HG02798 (cell line): ENCODE measurements at regions not wholly inside any gene's neighbourhood (a gene's known extent, or its start where the extent isn't known, plus 50 kb on each side); places are given as distances from the start of the nearest gene placed in this dataset.

ENCODE experiments used
- ATAC-seq: cut with Tn5 transposase; IDR thresholded peaks from one replicate; pipeline ENCODE4 v1.9.1; 2021; ENCODE audit warnings: mild to moderate bottlenecking; ENCODE audit not compliant: unreplicated experiment, poor library complexity

DNA sequence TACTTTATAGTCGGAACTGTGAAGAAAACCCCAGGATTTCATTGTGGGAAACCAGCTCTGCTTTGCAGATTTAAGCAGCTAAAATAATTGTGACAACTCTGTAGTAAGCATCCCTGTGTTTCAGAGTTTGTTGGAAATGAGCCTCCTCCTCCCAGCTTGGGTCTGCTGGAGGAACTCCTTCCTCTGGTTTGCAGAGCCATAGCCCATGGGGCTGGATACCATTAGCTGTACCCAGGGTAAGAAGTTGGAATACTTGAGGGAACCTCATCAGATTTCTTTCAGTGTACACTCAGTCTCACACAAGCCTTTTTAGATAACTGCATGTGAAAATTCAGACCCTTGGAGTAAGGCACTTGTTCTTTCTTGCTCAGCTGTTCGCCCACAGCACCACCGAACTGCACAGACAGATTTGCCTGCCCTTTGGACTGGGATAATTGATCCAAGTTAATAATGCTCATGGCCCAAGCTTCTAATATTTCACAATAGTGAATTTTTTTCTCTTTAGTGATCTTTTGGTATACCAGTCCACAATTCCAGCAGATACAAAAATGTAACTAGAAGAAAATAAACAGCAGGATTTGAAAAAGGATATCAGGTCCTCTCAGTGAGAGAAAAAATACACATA is 467.4 kb upstream of the FZD8 start:
- no peak for ATAC-seq

- ATAC-seq: no peak
Observed at GRCh38 chr10:36097696-36098095, 455.6 kb upstream of the FZD8 start.

DNA sequence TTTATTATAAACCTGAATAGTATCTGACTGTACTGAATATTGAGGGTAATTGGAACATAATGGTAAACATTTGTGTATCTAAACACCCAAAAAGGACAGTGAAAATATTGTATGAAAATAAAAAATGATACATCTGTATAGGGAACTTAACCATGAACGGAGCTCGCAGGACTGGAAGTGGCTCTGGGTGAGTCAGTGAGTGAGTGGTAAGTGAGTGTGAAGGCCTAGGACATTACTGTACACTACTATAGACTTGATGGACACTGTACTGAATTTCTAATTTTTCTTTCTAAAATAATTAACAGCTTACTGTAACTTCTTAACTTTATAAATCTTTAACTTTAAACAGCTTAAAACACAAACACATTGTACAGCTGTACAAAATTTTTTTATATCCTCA is 454.5 kb upstream of the FZD8 start:
- no peak for ATAC-seq

- no peak for ATAC-seq
Observed at GRCh38 chr10:36094096-36094495, 452.0 kb upstream of the FZD8 start.

- ATAC-seq: no peak
Observed at GRCh38 chr10:36092116-36092515, 450.0 kb upstream of the FZD8 start.

DNA sequence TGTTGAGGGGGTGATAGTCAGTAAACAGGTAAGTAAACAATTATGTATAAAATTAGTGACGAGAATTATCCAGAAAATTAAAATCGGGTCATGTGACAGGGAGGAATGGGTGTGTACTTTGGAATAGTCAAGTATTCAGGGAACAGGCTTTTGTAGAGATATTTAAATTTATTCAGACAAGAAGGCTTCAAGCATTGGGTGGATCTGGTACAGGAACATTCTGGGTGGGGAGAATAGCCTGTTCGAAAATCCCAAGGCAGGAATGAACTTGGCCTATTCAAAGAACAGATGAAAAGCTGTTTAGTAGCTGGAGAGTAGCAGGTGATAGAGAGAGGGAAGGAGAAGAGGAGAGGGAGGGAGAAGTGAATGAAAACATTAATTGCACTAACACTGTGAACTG is 448.9 kb upstream of the FZD8 start:
- ATAC-seq: no peak

GRCh38 chr10:36089790-36090440 is 447.8 kb upstream of the FZD8 start:
- no peak for ATAC-seq

DNA sequence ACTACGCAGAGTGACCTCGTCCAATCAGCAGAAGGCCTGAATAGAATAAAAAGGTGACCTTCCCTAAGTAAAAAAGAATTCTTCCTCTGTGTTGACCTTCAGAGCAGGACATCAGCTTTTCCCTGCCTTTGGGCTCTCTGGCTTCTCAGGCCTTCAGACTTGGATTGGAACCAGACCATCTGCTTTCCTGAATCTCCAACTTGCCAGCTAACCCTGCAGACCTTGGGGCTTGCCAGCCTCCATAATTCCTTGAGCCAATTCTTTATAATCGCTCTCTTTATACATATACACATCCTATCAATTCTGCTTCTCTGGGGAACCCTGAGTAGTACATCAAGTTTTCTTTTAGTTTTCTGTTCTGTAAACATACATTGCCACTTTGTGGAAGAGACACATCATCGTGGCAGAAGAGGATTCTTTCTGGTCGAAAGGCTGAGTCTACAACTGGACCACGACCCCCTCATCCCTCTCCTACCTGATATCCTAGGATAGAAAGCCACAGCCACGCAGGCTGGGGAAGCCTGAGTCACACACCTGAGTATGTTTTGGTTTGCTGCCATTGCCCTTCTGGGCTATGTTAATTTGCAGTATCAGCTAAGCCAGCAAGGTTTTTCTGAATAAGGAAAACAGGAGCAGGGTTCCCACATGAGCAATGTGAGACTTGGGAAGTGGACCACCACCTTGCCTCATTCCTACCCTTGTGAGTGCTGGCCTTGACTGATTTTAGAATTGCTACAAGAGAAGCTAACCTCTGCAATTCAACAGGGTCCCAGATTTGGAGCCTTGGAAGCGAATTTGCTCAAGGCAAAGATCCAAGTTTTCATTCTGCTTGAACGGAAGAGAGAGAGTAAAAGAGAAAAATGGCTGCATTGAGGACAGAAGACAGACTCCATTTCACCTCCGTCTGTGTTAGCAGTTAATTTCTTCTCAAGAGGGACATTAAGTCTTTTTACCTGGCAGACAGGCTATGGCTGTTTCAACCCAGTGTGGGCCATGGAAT is 445.2 kb upstream of the FZD8 start:
- no peak for ATAC-seq

DNA sequence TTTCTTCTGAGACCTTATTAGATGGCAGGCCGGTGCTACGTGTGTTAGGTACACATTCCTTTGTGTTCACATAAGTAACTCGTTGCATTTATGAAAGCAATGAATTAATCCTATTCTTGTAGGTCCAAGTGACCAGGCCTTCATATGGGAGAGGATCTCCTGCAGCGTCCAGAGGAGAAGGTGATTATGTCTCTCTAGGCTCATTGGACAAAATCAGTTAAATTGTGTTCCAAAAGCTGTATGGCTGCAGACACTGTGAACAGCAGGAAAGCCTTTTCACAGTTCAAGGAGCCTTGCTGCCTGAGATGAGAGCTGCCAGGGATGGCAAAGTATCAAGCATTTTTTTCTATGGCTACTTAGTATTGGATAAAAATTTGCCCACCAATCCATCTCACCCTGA is 433.1 kb upstream of the FZD8 start:
- no peak for ATAC-seq

DNA sequence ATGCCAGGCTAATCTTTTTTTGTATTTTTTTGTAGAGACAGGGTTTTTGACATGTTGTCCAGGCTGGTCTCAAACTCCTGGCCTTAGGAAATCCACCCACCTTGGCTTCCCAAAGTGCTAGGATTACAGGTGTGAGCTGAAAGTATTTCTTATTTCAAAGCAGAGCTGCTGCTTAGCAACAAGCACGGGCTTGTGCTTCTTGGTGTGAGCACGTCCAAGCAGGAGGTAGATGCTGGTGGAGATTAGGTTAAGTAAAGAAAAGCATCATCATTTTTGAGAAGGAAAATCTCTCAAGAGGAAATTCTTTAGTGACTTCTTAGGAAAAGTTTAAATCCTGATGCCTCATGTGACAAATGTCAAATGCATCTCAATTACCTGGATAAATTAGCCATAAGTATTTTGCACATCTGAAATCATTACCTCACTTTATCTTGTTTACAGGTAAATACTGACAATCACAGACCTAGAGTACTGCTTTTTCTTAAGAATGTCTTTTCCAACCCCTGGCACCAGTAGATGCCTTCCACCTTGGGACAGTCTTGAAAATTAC is 431.8 kb upstream of the FZD8 start:
- no peak for ATAC-seq

DNA sequence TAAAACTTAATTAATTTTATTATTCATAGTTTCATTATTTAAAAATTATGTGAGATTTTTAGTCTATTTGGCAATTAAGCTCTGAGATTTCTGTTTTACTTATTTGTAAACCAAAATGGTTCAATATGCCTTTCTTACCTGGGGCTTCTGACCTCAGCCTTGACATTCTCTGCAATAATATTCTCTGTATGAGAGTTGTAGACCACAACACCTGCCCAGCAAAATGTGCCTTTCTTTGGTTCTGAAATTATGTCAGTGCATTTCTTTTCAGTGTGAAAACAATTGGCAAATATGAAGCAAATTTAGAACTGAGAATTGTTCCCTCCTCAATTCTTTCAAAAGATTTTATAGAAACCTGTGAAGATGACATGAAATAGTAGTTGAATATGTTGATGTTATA is 426.4 kb upstream of the FZD8 start:
- no peak for ATAC-seq

GRCh38 chr10:36067748-36068147 is 425.7 kb upstream of the FZD8 start:
- ATAC-seq: no peak

DNA sequence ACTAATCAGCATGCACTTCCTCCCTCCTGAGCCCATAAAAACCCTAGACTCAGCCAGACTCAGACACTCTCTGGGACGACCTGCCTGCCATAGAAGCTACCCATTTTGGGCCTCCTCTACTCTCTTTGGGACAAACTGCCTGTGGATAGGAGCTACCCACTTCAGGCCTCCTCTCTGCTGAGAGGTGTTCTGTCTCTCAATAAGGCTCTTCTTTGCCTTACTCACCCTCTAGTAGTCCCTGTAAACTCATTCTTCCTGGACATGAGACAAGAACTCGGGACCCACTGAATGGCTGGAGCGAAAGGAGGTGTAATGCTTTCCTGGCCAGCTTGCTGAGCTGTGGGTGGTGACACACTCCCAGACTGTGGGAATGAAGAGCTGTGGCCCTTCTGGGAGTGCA is 424.8 kb upstream of the FZD8 start:
- no peak for ATAC-seq

DNA sequence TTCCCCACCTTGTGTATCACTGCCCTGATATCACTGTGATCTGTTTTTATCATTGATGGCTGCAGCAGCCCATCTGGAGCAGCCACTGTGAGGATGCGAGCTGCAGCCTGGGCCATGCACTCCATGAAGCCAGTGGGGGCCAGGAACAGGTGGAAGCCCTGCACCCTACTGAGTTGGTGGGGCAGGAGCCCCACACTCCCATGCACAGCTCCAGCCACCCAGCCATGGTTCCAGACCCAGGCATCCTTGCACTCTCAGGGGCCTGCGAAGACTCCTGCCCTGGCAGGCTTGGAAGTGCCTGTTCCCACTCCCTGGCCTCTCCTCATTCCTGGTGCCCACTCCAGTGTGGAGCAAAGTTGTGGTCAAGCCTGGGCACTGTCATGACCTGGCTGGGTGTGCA is 424.0 kb upstream of the FZD8 start:
- no peak for ATAC-seq

GRCh38 chr10:36063396-36063795 is 421.3 kb upstream of the FZD8 start:
- ATAC-seq: no peak

DNA sequence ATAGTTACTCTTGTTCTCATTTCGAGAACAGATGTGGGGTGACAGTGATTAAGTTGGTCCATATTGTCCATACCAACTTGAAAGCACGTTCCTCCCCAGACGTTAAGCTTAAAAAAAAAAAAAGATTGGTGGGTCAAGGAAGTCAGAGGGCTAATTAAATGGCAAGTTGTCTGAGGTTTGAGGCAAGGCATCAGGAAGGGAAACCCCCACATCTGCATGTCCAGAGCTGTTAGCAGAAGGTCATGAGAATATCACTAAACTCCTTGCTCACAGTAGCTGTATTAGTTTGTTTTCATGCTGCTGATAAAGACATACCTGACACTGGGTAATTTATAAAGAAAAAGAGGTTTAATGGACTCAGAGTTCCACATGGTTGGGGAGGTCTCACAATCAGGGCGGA is 415.6 kb upstream of the FZD8 start:
- ATAC-seq: no peak

GRCh38 chr10:36057180-36057579 is 415.1 kb upstream of the FZD8 start:
- ATAC-seq: no peak

GRCh38 chr10:36053775-36054174 is 411.7 kb upstream of the FZD8 start:
- ATAC-seq: no peak

DNA sequence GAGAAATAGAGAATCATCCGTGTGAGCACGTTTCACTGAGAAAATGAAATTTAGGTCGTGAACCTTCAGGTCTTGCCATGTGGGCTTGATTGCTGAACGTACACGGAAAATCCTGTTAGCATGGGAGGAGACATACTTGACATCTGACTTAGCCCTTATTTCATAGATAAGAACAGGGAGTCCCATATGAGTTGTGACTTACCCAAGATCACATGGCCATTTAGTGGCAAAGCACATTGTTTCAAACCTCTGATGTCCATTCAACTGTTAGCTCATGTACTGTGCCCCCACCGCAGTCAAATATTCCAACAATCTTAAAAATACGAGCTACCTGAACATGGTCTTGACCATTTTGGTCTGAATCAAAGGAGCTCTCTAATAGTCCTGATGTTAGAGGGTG is 411.2 kb upstream of the FZD8 start:
- no peak for ATAC-seq

DNA sequence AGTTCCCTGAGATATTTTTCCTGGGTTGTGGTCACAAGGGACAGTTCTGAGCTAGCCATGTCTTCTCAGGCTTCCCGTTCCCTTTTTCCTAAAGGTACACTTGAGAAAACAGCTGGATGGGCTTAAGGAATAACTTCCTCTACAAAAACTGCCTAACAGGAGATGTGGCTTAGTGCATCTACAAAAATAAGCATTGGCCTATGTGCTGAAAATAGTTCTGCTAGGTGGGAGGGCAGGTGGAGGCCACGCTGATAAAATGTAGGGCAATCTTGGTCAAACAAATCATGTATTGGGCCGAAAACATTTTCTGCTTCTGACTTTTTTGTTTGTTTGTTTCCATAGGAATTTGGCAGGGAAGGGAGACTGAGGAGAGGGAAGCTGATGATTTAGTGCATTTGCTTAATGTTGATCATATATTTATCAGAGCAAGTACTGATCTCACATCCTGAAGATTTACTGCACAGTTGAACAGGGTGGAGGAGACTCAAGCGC is 409.4 kb upstream of the FZD8 start:
- no peak for ATAC-seq
